ENCODE measurements at regions not wholly inside any gene's neighbourhood (a gene's known extent, or its start where the extent isn't known, plus 50 kb on each side); places are given as distances from the start of the nearest gene placed in this dataset.
"Not testable (repeated sequence)": the region's sequence is repeated elsewhere in the genome, so short reads cannot be mapped to it uniquely, and the experiment has no call there.

DNA sequence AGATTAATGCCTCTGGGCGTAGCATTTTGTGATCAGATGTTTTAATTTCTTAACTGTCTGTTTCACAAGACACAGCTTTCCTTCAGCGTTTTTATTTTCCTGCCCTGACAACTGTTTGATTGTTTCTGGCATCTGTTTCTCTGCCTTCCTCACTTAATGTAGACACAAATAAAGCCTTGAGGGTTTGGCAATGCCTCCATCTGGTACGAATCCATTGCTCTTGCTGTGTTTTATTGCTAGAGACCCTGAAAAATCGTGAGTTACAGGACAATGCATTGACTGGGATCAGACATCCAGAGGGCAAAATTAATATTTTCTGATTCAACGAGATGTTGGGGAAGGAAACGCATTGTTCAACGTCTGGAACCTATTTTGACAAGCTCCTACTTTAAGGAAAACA, 363.5 kb downstream of the MRPL39 start:
- no peak for DNase-seq (ENCODE audit: low spot score)

GRCh38 chr21:25240974-25241373, 366.3 kb downstream of the MRPL39 start:
- no peak for DNase-seq (ENCODE audit: low spot score)

DNA sequence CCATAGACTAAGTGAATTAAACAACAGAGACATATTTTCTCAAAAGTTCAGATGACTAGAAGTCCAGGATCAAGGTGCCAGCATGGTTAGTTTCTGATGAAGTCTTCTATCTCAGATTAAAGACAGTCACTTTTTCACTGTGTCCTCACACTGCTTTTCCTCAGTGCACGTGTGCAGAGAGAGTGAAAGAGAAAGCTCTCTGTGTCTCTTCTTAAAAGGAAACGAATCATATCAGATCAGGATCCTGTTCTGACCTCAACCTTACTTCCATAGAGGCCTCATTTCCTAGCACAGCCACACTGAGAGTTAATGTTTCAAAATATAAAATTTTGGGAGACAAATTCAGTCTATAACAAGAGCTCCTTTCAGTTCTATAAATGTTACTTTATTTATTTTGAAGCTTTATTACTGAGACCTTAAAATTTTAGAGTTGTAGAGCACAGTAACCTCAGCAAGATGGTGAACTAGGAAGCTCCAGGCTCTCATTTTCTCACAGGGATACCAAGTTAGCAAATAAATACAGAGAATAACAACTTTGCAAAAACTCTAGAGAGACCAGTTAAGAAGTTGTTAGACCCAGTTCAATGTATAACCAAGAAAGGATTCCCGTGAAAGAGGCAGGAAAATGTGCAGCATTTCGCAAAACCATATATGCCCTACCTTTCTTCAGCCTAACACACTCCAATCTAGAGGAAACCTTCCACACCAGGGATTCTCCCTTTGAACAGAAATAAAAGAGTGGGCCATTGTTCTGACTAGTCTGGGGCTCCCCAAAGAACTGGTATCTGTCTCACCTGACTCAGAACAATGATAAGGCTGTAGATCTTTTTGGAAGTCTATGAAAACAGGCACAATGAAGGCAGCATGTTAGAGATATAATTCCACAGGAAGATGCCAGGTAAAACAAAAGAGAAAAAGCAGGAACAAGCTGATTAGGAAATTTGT, 372.2 kb downstream of the MRPL39 start:
- DNase-seq (ENCODE audit: low spot score): no peak

- no peak for DNase-seq (ENCODE audit: low spot score)
These were observed 386.3 kb downstream of the MRPL39 start for GRCh38 chr21:25220954-25221353.

GRCh38 chr21:25220169-25220568, 387.1 kb downstream of the MRPL39 start:
- no peak for DNase-seq (ENCODE audit: low spot score)

DNA sequence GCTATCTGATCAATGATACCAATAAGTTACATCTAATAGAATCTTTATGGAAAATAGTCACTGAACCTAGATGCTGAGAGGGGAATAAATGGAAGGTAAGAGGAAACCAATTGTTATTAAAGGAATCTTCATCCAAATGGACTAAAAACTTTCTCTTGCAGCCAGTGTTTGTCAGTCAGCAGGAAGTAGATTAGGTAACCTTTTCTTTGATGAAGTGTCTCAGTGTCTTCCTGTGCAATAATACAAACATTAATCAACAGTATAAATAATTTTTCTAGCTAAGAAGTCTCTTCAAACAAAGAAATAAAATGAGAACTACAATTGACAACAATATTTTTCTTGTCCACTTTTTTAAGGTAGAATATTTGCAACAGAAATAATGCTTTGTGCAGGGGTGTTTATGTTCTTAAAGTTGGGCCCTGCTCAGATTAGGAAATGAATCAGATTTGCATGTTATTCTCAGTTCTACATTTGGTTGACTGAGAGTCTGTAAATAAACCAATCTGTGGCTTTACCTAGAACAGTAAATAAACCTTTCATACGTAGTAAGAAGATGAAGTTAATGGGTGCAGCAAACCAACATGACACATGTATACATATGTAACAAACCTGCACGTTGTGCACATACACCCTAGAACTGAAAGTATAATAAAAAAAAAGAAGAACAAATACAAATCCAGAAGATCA, 391.4 kb downstream of the MRPL39 start:
- DNase-seq (ENCODE audit: low spot score): no peak

GRCh38 chr21:25214676-25215075, 392.6 kb downstream of the MRPL39 start:
- no peak for DNase-seq (ENCODE audit: low spot score)

GRCh38 chr21:25199944-25200343, 407.3 kb downstream of the MRPL39 start:
- no peak for DNase-seq (ENCODE audit: low spot score)

GRCh38 chr21:25191141-25191540, 416.1 kb downstream of the MRPL39 start:
- DNase-seq (ENCODE audit: low spot score): no peak

DNA sequence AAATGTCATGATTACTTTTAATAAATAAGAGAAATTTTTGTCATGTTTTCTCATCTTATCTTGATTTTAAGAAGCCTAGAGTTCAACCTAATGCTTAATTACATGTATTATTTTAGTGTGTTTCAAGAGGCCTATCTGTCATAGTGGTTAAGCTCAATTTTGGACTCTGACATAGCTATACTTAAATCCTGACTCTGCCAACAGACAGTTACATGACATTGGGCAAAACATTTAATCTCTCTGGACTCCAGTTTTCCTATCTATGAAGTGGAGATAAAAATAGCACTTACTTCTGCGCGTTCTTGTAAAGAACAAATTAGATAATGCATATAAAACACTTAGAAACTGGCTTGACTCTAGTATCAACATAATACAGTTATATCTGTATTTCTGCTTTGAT, 417.8 kb downstream of the MRPL39 start:
- DNase-seq (ENCODE audit: low spot score): no peak

DNA sequence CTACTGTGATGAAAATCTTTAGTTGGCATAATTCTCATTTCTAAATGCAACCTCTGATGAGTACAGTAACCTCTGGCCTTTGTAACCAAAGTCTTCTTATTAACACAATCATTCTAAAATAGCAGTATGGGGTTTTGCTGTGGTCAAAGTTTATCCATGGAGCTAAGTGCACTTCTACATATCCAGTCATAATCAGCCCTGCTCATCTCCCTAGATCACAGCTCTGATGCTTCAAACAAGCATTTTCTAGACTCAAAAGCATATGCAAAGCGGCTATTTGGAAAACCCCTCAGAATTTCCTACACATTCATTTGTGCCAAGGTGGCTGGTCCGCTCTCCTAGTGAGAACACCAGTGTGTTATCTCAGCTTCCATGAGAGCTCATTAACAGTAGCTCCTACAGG, 418.6 kb downstream of the MRPL39 start:
- DNase-seq (ENCODE audit: low spot score): no peak

DNA sequence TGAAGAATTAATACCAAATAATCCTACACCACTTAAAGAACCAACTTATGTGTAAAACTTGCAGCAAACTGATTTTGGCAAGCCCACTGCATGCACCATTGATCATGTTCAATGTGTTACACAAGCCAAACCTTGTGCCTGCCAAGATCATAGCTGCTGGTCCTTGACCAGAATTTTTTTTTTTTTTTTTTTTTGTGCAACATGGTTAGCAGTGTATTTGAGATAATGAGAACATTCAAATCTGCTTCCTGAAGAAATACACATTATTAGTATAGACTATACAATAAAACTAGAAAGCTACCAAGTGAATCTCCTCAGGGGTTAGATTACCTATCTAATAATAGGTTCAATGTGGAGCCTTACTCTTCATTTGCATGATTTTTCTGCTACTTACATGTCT, 421.0 kb downstream of the MRPL39 start:
- DNase-seq (ENCODE audit: low spot score): no peak

- DNase-seq (ENCODE audit: low spot score): no peak
These were observed 423.7 kb downstream of the MRPL39 start for GRCh38 chr21:25183577-25183976.

- DNase-seq (ENCODE audit: low spot score): not testable (repeated sequence)
These were observed 425.6 kb downstream of the MRPL39 start for GRCh38 chr21:25181690-25182089.

DNA sequence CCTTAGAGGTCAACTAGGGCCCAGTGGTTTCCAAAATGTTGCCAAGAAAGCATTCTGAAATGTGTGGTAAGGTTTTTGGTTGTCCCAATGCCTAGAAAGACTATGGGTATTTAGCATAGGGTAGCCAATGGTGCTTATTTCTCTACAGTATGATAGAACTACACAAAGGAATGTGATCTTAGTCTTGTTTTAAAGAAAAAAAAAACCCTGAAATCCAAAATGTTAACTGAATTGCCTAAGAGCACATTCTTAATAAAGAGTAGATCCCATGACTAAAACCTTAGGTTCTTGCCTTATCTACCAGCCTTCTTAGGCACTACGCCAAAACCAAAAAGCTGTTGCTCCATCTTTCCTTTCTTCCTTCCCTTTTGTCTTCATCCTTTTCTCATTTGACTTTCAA, 428.2 kb downstream of the MRPL39 start:
- no peak for DNase-seq (ENCODE audit: low spot score)

GRCh38 chr21:25176637-25177412, 430.5 kb downstream of the MRPL39 start:
- DNase-seq (ENCODE audit: low spot score): no peak

DNA sequence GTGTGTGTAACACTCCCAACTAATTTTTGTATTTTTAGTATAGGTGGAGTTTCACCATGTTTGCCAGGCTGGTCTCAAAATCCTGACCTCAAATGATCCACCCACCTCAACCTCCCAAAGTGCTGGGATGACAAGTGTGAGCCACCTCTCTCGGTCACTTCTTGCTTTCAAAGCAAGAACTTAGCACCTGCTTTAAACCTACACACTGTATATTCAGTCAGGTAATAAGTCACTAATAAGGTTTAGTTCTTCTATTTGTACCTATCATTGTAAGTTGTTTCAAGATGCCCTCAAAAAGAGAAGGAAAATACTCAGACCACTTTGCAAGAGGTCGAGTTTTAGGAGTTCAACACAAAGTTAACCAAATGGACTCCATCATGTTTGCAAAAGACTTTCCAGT, 431.3 kb downstream of the MRPL39 start:
- no peak for DNase-seq (ENCODE audit: low spot score)

DNA sequence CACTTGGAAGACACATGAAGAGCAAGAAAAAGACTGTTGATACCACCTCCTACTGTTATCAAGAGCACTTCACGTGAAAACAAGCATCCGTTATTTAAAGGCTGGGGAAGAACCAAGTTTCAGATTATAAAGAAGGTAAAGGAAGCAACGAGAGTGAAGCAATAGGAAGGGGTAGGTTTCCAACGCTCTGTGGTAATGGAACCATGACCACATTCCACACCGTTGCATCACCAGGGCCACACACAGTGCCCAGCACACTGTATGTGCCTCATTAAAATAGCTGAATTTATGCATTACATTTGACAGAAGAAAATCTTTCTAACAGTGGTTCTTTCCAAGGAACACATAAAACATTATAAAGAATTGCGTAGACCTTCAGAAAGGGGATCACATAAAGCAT, 435.8 kb downstream of the MRPL39 start:
- DNase-seq (ENCODE audit: low spot score): no peak

DNA sequence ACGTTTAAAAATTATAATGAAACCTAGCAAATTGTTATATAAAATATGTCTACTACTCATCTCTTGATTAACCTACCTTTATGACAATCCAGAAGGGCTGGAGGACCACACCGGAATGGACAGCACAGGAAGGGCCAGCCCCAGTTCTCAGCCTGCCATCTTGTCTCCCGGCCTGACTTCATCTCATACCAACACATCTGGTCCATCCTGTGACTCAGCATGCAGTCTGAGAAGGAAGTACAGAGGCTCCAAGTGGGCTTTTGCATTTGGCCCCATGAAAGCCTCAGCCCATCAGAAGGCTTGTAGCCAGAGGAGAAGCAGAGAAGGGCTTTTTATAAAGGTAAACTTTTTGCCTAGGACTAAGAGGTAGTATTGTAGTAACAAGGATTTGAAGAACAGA, 436.6 kb downstream of the MRPL39 start:
- DNase-seq (ENCODE audit: low spot score): no peak

- no peak for DNase-seq (ENCODE audit: low spot score)
These were observed 437.9 kb downstream of the MRPL39 start for GRCh38 chr21:25169370-25169769.

- not testable (repeated sequence) for DNase-seq (ENCODE audit: low spot score)
These were observed 440.4 kb downstream of the MRPL39 start for GRCh38 chr21:25166904-25167303.

- no peak for DNase-seq (ENCODE audit: low spot score)
These were observed 445.7 kb downstream of the MRPL39 start for GRCh38 chr21:25161571-25161970.

Data from mucosa of gallbladder (tissue), 1 donor.